ENCODE measurements at regions not wholly inside any gene's neighbourhood (a gene's known extent, or its start where the extent isn't known, plus 50 kb on each side); places are given as distances from the start of the nearest gene placed in this dataset.

DNA sequence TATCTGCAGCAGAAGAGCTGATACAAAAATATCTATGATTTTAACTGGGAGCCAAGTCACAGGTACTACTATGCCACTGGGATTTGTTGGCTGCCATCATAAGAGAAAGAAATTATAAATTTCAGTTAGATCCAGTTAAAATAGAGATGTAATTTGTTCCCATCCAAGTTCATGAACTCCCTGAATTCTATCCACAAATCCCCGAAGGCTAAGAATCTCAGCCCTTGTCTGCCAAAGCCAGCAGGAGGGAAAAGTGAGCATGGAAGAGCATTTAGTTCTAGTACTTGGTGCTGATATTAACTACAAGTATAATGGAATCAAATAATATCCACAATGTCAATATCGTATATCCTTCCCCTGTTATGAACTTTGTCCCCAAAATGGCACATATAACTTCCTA, 801.1 kb upstream of the CXADR start:
- DNase-seq (ENCODE audit: low read depth in 1 of 2, low spot score in 1 of 2): no peak

- DNase-seq (ENCODE audit: low read depth in 1 of 2, low spot score in 1 of 2): no peak
Observed at GRCh38 chr21:16713331-16714117, 799.3 kb upstream of the CXADR start.

DNA sequence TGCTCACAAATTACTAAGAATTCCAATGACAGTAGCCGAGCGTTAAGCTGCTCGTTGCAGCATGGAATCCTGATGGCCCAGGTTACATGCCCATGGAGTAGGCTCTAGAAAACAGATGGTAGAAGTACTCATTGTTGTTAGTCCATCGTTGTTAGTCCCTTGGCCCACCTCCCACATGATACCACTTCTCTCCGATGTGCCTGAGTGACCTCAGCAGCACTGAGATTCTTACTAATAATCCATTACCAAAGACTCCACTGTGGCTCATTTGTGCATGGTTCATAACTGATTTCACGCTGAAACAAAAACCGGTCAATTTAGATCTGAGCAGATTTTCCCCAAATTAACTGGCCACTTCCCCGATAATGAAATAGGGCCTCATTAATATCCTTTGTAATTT, 772.3 kb upstream of the CXADR start:
- DNase-seq (ENCODE audit: low read depth in 1 of 2, low spot score in 1 of 2): no peak

- DNase-seq (ENCODE audit: low read depth in 1 of 2, low spot score in 1 of 2): no peak
Observed at GRCh38 chr21:16741141-16741665, 771.6 kb upstream of the CXADR start.

- no peak for DNase-seq (ENCODE audit: low read depth in 1 of 2, low spot score in 1 of 2)
Observed at GRCh38 chr21:16742131-16742641, 770.7 kb upstream of the CXADR start.

DNA sequence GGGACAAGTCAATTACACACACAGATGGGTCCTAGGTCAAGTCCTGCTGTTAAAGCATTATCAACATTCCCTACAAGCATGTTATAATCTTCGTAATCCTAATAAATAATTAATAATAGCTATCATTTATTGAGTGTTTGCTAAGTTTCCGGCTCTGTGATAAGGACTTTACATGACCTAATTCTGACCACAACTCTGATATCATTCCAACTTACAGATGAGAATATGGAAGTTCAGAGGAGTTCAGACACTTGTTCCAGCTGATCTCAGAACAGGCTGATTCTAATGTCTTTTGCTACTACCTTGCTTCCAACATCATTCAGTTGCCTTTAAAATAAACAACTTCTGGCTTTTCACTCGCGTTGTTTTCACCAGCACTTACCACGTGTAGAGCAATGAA, 770.1 kb upstream of the CXADR start:
- DNase-seq (ENCODE audit: low read depth in 1 of 2, low spot score in 1 of 2): no peak

DNA sequence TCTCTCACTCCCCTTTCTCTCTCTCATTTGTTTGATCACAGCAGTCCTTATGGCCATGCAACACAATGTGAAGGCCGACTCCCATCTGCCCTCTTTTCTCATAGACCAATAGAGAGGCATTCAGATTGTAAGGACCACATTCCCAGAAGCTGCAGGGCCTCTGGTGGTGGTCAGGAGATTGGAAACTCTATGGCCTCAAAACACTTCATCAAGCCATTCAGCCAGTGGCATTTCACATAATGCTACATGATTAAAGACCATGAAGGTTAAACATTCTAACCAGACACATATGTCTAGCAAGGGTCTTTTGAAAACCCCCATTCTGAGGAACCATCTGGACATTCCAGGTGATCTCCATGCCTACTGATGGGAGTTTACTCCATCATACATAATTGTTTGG, 769.5 kb upstream of the CXADR start:
- DNase-seq (ENCODE audit: low read depth in 1 of 2, low spot score in 1 of 2): no peak

GRCh38 chr21:16750926-16751325, 761.9 kb upstream of the CXADR start:
- DNase-seq (ENCODE audit: low read depth in 1 of 2, low spot score in 1 of 2): no peak

- no peak for DNase-seq (ENCODE audit: low read depth in 1 of 2, low spot score in 1 of 2)
Observed at GRCh38 chr21:16751695-16752474, 761.0 kb upstream of the CXADR start.

GRCh38 chr21:16752475-16752857, 760.4 kb upstream of the CXADR start:
- no peak for DNase-seq (ENCODE audit: low read depth in 1 of 2, low spot score in 1 of 2)

DNA sequence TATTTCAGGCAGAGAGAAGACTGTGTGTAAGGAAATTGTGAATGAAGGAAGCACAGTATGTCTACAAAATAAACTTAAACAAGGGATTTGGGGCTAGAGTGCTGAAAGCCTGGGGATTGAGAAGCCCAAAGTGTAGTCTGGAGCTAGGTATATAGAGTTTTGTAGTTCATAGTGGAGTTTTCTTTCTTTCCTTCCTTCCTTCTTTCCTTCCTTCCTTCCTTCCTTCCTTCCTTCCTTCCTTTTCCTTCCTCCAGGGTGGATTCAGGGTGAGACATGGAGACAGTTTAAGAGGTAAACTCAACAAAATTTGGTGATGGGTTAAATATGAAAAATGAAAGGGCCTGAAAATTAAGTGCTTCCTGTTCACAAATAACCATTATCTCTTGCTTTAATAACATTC, 757.8 kb upstream of the CXADR start:
- DNase-seq (ENCODE audit: low read depth in 1 of 2, low spot score in 1 of 2): no peak

DNA sequence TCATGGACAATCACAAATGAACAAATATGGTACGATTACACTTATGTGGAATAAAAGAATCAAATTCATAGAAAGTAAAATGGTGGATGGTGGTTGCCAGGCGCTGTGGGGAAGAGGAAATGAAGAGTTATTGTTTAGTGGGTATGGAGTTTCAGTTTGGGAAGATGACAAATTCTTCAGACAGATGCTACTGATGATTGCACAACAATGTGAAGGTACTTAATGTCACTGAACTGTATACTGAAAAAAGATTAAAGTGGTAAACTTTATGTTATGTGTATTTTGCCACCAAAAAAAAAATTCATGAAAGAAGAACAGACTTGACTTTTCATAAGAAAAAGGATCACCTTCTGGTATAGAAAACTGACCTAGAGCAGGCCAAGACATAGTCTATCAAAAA, 745.6 kb upstream of the CXADR start:
- no peak for DNase-seq (ENCODE audit: low read depth in 1 of 2, low spot score in 1 of 2)

DNA sequence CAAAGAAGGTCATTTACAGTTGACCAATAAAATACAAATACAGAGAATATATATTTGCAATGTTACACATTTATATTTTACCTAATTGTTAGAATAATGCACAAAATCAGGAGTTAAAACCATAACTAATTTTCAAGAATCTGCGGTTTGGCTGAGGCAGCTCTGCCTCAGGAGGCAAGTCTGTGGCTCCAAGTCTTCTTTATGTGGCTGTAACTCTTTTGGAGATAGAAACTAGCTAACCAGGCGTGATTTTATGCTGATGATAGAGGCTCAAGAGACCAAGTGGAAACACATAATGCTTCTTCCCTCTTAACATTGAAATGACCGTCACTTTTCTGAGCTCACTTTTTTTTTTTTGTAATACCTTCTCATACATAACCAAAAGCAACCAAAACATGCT, 744.7 kb upstream of the CXADR start:
- DNase-seq (ENCODE audit: low read depth in 1 of 2, low spot score in 1 of 2): no peak

GRCh38 chr21:16770266-16770665, 742.6 kb upstream of the CXADR start:
- no peak for DNase-seq (ENCODE audit: low read depth in 1 of 2, low spot score in 1 of 2)

DNA sequence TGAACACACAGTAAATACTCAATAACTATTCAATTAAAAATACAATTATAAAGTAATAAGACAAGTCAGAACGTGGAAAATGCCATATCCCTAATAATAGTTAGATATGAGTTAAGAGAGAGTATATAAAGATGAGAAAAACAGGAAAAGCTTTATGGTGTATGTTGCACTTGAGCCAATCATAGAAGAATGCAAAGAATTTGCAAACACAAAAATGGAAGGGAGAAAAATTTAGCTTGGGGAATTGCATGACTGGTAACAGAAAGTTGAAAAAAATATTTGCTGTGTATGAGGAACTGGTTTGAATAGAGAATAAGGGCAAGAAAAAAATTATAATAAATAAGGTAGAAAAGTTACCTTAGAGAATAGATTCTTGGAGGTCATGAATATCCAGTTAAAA, 739.6 kb upstream of the CXADR start:
- DNase-seq (ENCODE audit: low read depth in 1 of 2, low spot score in 1 of 2): no peak

GRCh38 chr21:16775076-16775475, 737.8 kb upstream of the CXADR start:
- DNase-seq (ENCODE audit: low read depth in 1 of 2, low spot score in 1 of 2): no peak

GRCh38 chr21:16777041-16777720, 735.7 kb upstream of the CXADR start:
- DNase-seq (ENCODE audit: low read depth in 1 of 2, low spot score in 1 of 2): no peak

GRCh38 chr21:16788584-16788983, 724.3 kb upstream of the CXADR start:
- DNase-seq (ENCODE audit: low read depth in 1 of 2, low spot score in 1 of 2): no peak

- no peak for DNase-seq (ENCODE audit: low read depth in 1 of 2, low spot score in 1 of 2)
Observed at GRCh38 chr21:16789636-16790035, 723.2 kb upstream of the CXADR start.

DNA sequence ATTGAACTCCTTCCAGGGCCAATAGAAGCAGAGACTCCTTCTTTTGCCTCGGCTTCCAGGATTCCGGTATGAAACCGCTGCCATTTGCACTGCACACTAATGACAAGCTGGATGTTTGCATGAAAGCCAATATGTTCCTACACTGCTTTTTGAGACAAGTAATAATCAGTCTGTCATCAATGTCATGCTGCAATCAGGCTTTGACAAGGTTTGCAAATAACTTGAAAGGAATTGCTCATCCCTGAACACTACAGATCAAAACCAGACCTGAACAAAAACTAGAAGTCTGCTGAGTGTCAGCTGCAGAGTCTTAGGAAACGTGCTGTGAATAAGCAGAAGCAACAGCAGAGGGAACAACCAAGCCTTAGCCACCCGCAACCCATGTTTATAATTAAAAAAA, 720.7 kb upstream of the CXADR start:
- DNase-seq (ENCODE audit: low read depth in 1 of 2, low spot score in 1 of 2): no peak

GRCh38 chr21:16794950-16795349, 717.9 kb upstream of the CXADR start:
- DNase-seq (ENCODE audit: low read depth in 1 of 2, low spot score in 1 of 2): no peak

GRCh38 chr21:16796776-16797175, 716.1 kb upstream of the CXADR start:
- DNase-seq (ENCODE audit: low read depth in 1 of 2, low spot score in 1 of 2): no peak
